OCI-LY1 (cell line): ENCODE measurements at regions not wholly inside any gene's neighbourhood (a gene's known extent, or its start where the extent isn't known, plus 50 kb on each side); places are given as distances from the start of the nearest gene placed in this dataset.

Source experiments
- H2AFZ ChIP-seq: fragments of 200-600 bp; sonication (generic), shearing (Covaris generic); 2 replicates; pipeline ENCODE4 v1.6.0; 2014; ENCODE audit warnings: antibody characterized with exemption, mild to moderate bottlenecking, low read length
- H3F3A ChIP-seq: fragments of 200-600 bp; sonication (generic), shearing (Covaris generic); 2 replicates; pipeline ENCODE4 v1.6.0; 2014; ENCODE audit warnings: mild to moderate bottlenecking, antibody characterized with exemption, low read length, moderate library complexity; ENCODE audit not compliant: insufficient read depth
- H3K27ac ChIP-seq: fragments of 200-600 bp; sonication (generic); 2 replicates; pipeline ENCODE4 v1.5.1; 2014; ENCODE audit warnings: low read length, mixed run types, mild to moderate bottlenecking, low read depth; ENCODE audit not compliant: poor library complexity, severe bottlenecking
- H3K27me3 ChIP-seq: fragments of 200-600 bp; sonication (generic); 2 replicates; pipeline ENCODE4 v1.6.0; 2014; ENCODE audit warnings: antibody characterized with exemption, mild to moderate bottlenecking, low read length, moderate library complexity; ENCODE audit not compliant: insufficient read depth
- H3K36me3 ChIP-seq: fragments of 200-600 bp; sonication (generic); 2 replicates; pipeline ENCODE4 v1.6.1; 2014; ENCODE audit warnings: mild to moderate bottlenecking, antibody characterized with exemption, low read length, moderate library complexity, mixed read lengths; ENCODE audit not compliant: insufficient read depth
- H3K4me1 ChIP-seq: fragments of 200-600 bp; sonication (generic); 2 replicates; pipeline ENCODE4 v1.5.1; 2014; ENCODE audit warnings: mild to moderate bottlenecking, low read length, moderate library complexity; ENCODE audit not compliant: insufficient read depth, severe bottlenecking
- H3K4me2 ChIP-seq: fragments of 200-600 bp; sonication (generic), shearing (Covaris generic); 2 replicates; pipeline ENCODE4 v1.6.1; 2014; ENCODE audit warnings: low read length
- H3K4me3 ChIP-seq: fragments of 200-600 bp; sonication (generic); 2 replicates; pipeline ENCODE4 v1.5.1; 2014; ENCODE audit warnings: low read length, low read depth, mild to moderate bottlenecking, mixed read lengths; ENCODE audit not compliant: poor library complexity, severe bottlenecking
- H3K79me2 ChIP-seq: fragments of 200-600 bp; shearing (Covaris generic); 2 replicates; pipeline ENCODE4 v1.6.1; 2016; ENCODE audit warnings: mixed run types, low read length, mixed read lengths; ENCODE audit not compliant: insufficient read depth
- H3K9ac ChIP-seq: fragments of 200-600 bp; sonication (generic), shearing (Covaris generic); 2 replicates; pipeline ENCODE4 v1.6.1; 2014; ENCODE audit warnings: mild to moderate bottlenecking, low read length, mixed read lengths
- H3K9me2 ChIP-seq: fragments of 200-600 bp; sonication (generic), shearing (Covaris generic); 2 replicates; pipeline ENCODE4 v1.6.1; 2014; ENCODE audit warnings: low read depth, mild to moderate bottlenecking, low read length, mixed read lengths
- H3K9me3 ChIP-seq: fragments of 200-600 bp; shearing (Covaris generic); 2 replicates; pipeline ENCODE4 v1.6.1; 2014; ENCODE audit warnings: low read length, mixed read lengths
- H4K20me1 ChIP-seq: fragments of 200-600 bp; sonication (generic), shearing (Covaris generic); 2 replicates; pipeline ENCODE4 v1.6.0; 2016; ENCODE audit warnings: mild to moderate bottlenecking, low read length; ENCODE audit not compliant: insufficient read depth
- EZH2 ChIP-seq: fragments of 200-600 bp; sonication (generic), shearing (Covaris generic); IDR thresholded peaks from 2 replicates; pipeline ENCODE4 v1.8.0; 2017; ENCODE audit warnings: borderline replicate concordance, mixed run types, mild to moderate bottlenecking, antibody characterized with exemption, low read length, moderate library complexity, mixed read lengths
- TF ChIP-seq, protein P1 (sequence below): fragments of 200-600 bp; sonication (generic), shearing (Covaris generic); IDR thresholded peaks from 2 replicates; pipeline ENCODE4 v1.5.1; 2017; ENCODE audit warnings: mild to moderate bottlenecking, antibody characterized with exemption, low read length, moderate library complexity, mixed read lengths

DNA sequence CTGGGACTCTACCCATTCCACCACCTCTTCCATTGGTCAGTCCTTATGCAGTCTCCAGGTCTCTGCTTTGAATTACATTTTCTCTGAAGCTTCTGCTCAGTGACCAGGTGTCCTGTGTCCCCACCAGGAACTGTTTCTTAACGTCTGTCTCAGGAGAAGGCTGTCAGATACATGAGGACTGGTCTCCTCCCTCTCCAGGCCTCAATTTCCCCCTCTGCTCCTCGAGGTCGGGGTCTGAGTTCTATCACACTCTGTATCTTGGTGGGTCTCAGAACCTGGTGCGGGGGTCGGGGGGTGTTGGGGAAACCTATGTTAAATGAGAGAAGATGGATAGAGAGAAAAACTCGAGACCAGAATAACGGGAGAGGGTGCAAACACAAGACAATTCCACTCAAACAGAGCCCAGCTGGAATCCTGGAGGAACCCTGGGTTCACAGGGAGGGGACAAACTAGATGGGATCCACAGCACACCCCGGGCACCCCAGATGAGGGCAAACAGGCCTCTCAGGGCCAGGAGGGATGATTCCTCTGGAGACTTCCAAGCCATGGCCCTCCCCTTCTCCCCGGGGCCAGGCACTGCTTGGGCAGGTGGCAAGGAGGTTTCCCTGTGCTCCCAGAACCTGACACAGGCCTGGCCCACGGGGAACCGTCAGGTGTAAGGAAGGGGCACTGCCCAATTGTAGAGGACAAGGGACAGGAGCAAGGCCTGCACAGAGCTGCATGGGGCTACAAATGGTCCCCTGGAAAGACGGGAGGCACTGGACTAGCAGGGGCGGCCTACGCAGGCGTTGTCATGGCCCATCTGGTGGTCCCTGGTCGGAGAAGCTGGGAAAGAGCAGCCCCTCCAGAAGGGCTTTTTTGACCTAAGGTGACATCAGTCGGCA, 313.2 kb upstream of the DIO3 start:
- Histone ChIP-seq H3K27me3 (0 out of 2 replicates have a peak, but pooled peaks cover 3% of the 10 kb centered on the region), H3K36me3 (no peaks in the 10 kb centered on the region), H3K4me3 (no peak overlapping the region)

DNA sequence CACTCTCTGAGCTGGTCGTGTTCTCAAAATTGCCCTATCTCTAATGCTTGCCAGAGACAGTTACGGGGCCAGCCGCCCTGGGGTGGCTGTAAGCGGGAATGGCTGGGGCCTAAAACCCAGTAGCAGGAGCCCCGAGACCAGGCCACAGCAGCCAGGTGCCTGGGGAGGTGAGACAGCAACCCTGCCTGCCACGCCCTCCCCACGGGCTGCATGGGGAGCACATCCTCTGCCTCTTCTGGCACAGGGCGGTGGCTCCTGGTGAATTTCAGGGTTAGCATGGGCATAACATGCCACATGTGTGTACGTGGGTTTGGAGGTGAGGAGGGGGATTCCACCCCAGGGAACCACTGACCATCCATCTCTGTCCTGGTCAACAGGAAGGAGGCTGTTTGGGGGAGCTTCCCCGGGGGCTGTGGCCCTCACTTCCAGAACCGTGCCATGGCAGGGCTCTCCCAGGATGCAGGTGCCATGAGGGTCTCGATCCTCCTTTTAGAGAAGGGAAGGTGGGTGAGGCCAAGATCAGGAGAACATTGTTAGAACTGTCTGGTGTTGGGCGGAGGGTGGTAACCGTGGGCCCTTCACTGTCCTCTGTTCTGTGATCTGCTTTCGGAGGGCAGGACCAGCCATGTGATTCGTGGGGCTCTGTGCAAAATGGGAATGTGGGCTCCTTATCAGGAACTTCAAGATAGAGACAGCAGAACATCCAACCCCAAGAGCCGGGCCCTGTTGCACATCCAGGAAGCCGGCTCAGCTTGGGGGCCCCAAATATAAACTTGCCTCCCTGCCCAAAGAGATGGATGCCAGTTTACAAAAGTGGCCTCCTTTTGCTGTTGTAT, 312.2 kb upstream of the DIO3 start:
- no peaks in the 10 kb centered on the region for H3K36me3 ChIP-seq
- H3K4me1 ChIP-seq: no peaks in the 10 kb centered on the region
- no peaks in the 10 kb centered on the region for H3K9me3 ChIP-seq
- H3K79me2 ChIP-seq: no peaks in the 10 kb centered on the region
- no peaks in the 10 kb centered on the region for H3K9me2 ChIP-seq
- TF ChIP-seq, protein P1, sequence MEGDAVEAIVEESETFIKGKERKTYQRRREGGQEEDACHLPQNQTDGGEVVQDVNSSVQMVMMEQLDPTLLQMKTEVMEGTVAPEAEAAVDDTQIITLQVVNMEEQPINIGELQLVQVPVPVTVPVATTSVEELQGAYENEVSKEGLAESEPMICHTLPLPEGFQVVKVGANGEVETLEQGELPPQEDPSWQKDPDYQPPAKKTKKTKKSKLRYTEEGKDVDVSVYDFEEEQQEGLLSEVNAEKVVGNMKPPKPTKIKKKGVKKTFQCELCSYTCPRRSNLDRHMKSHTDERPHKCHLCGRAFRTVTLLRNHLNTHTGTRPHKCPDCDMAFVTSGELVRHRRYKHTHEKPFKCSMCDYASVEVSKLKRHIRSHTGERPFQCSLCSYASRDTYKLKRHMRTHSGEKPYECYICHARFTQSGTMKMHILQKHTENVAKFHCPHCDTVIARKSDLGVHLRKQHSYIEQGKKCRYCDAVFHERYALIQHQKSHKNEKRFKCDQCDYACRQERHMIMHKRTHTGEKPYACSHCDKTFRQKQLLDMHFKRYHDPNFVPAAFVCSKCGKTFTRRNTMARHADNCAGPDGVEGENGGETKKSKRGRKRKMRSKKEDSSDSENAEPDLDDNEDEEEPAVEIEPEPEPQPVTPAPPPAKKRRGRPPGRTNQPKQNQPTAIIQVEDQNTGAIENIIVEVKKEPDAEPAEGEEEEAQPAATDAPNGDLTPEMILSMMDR: no peak
- TF ChIP-seq EZH2: no peak
- no peak overlapping the region for H3K27ac ChIP-seq
- no peak overlapping the region for H3K4me3 ChIP-seq
- H3F3A ChIP-seq: no peaks in the 10 kb centered on the region
- no peak overlapping the region for H2AFZ ChIP-seq
- 0 out of 2 replicates have a peak, but pooled peaks cover 3% of the 10 kb centered on the region for H3K27me3 ChIP-seq
- no peak overlapping the region for H3K9ac ChIP-seq
- no peak overlapping the region for H3K4me2 ChIP-seq
- no peaks in the 10 kb centered on the region for H4K20me1 ChIP-seq

More for the DNA sequence above, 313.2 kb upstream of the DIO3 start:
- no peaks in the 10 kb centered on the region for H4K20me1 ChIP-seq
- no peaks in the 10 kb centered on the region for H3K4me1 ChIP-seq
- H3K79me2 ChIP-seq: no peaks in the 10 kb centered on the region
- TF ChIP-seq, protein P1: no peak
- TF ChIP-seq EZH2: no peak
- no peaks in the 10 kb centered on the region for H3K9me2 ChIP-seq
- H3F3A ChIP-seq: no peaks in the 10 kb centered on the region
- no peaks in the 10 kb centered on the region for H3K9me3 ChIP-seq
- no peak overlapping the region for H2AFZ ChIP-seq
- H3K27ac ChIP-seq: no peak overlapping the region
- H3K4me2 ChIP-seq: no peak overlapping the region
- H3K9ac ChIP-seq: no peak overlapping the region

DNA sequence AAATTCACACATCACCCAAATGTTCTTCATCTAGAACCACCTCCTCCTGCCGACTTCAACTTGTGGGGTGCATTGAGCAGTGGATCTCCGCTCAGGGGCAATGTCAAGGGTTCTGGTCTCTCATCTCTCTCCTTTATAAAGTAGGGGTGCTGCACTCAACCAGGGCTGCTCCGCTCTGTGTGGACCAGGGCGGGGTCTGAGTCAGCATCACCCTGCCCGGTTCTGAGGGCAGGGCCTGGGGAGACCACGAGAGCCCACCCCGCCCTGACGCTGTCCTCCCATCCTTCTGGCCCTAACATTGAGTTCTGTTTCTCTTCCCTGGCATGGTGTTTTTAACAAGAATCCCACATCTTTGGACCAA, 311.6 kb upstream of the DIO3 start:
- no peaks in the 10 kb centered on the region for H3K36me3 ChIP-seq
- no peak for TF ChIP-seq EZH2
- TF ChIP-seq, protein P1: no peak
- no peaks in the 10 kb centered on the region for H3K9me3 ChIP-seq
- no peak overlapping the region for H3K9ac ChIP-seq
- no peaks in the 10 kb centered on the region for H3K4me1 ChIP-seq
- H3K27me3 ChIP-seq: 0 out of 2 replicates have a peak, but pooled peaks cover 3% of the 10 kb centered on the region
- H2AFZ ChIP-seq: no peak overlapping the region
- H3K79me2 ChIP-seq: no peaks in the 10 kb centered on the region
- H3K9me2 ChIP-seq: no peaks in the 10 kb centered on the region
- no peak overlapping the region for H3K4me2 ChIP-seq
- no peak overlapping the region for H3K4me3 ChIP-seq
- no peaks in the 10 kb centered on the region for H4K20me1 ChIP-seq
- H3F3A ChIP-seq: no peaks in the 10 kb centered on the region
- no peak overlapping the region for H3K27ac ChIP-seq
